ENCODE measurements at regions not wholly inside any gene's neighbourhood (a gene's known extent, or its start where the extent isn't known, plus 50 kb on each side); places are given as distances from the start of the nearest gene placed in this dataset.

DNA sequence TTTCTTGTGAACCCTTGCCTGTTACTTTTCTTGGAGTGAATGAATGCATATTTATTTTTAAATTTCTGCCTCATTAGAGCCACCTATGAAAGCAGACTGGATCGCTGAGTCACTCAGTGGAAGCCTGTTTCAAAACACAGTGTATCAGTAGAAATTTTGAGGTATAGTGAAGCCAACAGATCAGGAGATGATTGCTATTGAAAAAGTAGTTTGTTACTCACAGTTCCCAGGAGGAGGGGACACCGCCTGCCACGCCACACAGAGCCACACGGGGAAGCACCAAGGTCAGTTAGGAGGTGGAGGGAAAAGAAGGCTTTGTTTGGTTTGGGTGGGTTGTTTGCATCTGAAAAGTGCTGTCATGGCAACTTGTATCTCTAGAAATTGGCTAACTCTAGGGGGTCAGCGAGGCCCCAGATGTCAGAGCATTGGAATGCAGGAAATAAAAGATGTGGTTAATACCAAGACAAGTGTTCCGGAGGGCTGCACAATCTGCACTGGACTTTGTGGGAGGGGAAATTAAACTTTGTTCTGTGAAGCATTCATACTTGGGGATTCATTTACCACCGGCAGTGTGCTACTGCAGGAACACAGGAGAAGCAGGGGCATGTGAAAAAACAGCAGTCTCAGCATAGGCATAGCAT lies 106.4 kb upstream of the SDK1 start:
- Mint-ChIP-seq H3K27ac (peak overlapping the region; percentile 39), H3K4me1 (peaks cover 3% of the 10 kb centered on the region), H3K4me3 (no peak overlapping the region), H3K36me3 (ENCODE audit: low read depth) (peaks cover 5% of the 10 kb centered on the region), H3K27me3 (peaks cover 29% of the 10 kb centered on the region)
- ATAC-seq (no peak), DNase-seq (no peak)
- no peaks in the 10 kb centered on the region for H3K9me3 ChIP-seq (ENCODE audit: control insufficient read depth, low read length, poor library complexity, severe bottlenecking)

DNA sequence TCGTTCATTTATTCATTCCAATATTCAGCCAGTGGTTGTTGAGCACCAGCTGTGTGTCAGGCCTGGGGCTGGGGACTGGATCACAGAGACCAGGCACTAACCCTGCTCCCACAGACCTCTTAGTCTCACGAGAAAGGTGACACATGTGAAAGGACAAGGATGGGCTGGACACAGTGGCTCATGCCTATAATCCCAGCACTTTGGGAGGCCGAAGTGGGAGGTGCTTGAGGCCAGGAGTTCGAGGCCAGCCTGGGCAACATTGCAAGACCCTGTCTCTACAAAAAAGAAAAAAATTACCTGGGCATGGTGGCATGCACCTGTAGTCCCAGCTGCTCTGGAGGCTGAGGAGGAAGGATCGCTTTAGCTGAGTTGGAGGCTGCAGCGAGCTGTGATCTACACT lies 105.9 kb upstream of the SDK1 start:
- Mint-ChIP-seq H3K27me3 (peaks cover 29% of the 10 kb centered on the region), H3K4me3 (no peak overlapping the region), H3K36me3 (ENCODE audit: low read depth) (peaks cover 5% of the 10 kb centered on the region), H3K4me1 (peaks cover 3% of the 10 kb centered on the region), H3K27ac (peak overlapping the region; percentile 39)
- DNase-seq (no peak), ATAC-seq (no peak)
- H3K9me3 ChIP-seq (ENCODE audit: control insufficient read depth, low read length, poor library complexity, severe bottlenecking), result no peaks in the 10 kb centered on the region

- Mint-ChIP-seq H3K36me3 (ENCODE audit: low read depth) (peaks cover 5% of the 10 kb centered on the region), H3K27me3 (peaks cover 36% of the 10 kb centered on the region), H3K4me3 (no peak overlapping the region), H3K27ac (no peak overlapping the region), H3K4me1 (peaks cover 4% of the 10 kb centered on the region)
- ATAC-seq, result no peak
- H3K9me3 ChIP-seq (ENCODE audit: control insufficient read depth, low read length, poor library complexity, severe bottlenecking), result no peaks in the 10 kb centered on the region
- no peak for DNase-seq
Measured at GRCh38 chr7:3196629-3197400, 104.2 kb upstream of the SDK1 start.

- no peak for ATAC-seq
- peaks cover 5% of the 10 kb centered on the region for H3K36me3 Mint-ChIP-seq (ENCODE audit: low read depth)
- no peak overlapping the region for H3K27ac Mint-ChIP-seq
- DNase-seq, result no peak
- H3K4me1 Mint-ChIP-seq, result peaks cover 4% of the 10 kb centered on the region
- H3K27me3 Mint-ChIP-seq, result peaks cover 36% of the 10 kb centered on the region
- no peak overlapping the region for H3K4me3 Mint-ChIP-seq
- no peaks in the 10 kb centered on the region for H3K9me3 ChIP-seq (ENCODE audit: control insufficient read depth, low read length, poor library complexity, severe bottlenecking)
Measured at GRCh38 chr7:3197567-3198213, 103.4 kb upstream of the SDK1 start.

DNA sequence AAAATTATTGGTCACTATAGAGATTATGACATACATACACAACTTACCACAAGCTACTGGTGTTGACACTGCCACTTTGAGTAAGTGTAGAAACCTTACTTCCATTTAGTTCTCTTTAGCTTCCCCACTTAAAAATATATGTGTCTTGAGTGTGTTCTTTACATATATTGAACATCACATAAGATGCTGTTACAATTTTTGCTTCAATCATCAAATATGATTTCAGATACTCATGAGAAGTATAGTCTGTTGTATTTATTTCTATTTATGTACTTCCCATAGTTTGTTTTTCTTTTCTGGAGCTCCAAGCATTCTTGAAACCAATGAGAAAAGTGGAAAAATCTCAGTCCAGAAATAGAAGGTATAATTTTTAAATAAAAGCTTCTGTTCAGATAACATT lies 102.7 kb upstream of the SDK1 start:
- peaks cover 36% of the 10 kb centered on the region for H3K27me3 Mint-ChIP-seq
- no peaks in the 10 kb centered on the region for H3K9me3 ChIP-seq (ENCODE audit: control insufficient read depth, low read length, poor library complexity, severe bottlenecking)
- H3K36me3 Mint-ChIP-seq (ENCODE audit: low read depth), result peaks cover 5% of the 10 kb centered on the region
- no peak overlapping the region for H3K27ac Mint-ChIP-seq
- peaks cover 4% of the 10 kb centered on the region for H3K4me1 Mint-ChIP-seq
- ATAC-seq (no peak), DNase-seq (no peak)
- H3K4me3 Mint-ChIP-seq, result no peak overlapping the region

DNA sequence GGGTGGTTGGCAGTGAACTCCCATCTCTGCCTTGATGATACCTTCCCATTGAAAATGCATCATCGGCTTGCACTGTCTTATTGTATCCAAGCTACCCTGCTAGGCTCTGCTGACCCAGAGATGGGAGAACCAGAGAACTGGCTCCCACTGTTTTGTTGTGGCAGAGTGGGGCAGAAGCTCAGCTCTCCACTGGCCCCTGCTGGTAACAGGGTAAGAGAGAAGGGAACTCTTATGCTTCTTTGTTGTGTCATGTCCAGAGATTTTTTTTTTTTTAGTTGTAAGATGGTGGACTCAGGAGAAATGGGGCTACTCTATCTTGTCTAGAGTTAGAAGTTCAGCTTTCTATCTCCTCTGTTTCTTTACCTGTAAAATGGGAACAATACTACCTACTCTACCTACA lies 100.5 kb upstream of the SDK1 start:
- Mint-ChIP-seq H3K27me3 (peaks cover 40% of the 10 kb centered on the region), H3K4me3 (no peak overlapping the region), H3K4me1 (peaks cover 6% of the 10 kb centered on the region), H3K27ac (no peak overlapping the region), H3K36me3 (ENCODE audit: low read depth) (peaks cover 3% of the 10 kb centered on the region)
- H3K9me3 ChIP-seq (ENCODE audit: control insufficient read depth, low read length, poor library complexity, severe bottlenecking), result no peaks in the 10 kb centered on the region
- DNase-seq (no peak), ATAC-seq (no peak)

- Mint-ChIP-seq H3K4me3 (no peak overlapping the region), H3K27me3 (peaks cover 33% of the 10 kb centered on the region), H3K36me3 (ENCODE audit: low read depth) (peaks cover 3% of the 10 kb centered on the region), H3K27ac (no peak overlapping the region), H3K4me1 (peaks cover 5% of the 10 kb centered on the region)
- ATAC-seq (no peak), DNase-seq (no peak)
- no peaks in the 10 kb centered on the region for H3K9me3 ChIP-seq (ENCODE audit: control insufficient read depth, low read length, poor library complexity, severe bottlenecking)
Measured at GRCh38 chr7:3201306-3201705, 99.7 kb upstream of the SDK1 start.

GRCh38 chr7:3201937-3202710 lies 98.9 kb upstream of the SDK1 start:
- no peak overlapping the region for H3K4me3 Mint-ChIP-seq
- peak overlapping the region; percentile 21 for H3K27ac Mint-ChIP-seq
- H3K9me3 ChIP-seq (ENCODE audit: control insufficient read depth, low read length, poor library complexity, severe bottlenecking), result no peaks in the 10 kb centered on the region
- ATAC-seq (no peak), DNase-seq (no peak)
- H3K27me3 Mint-ChIP-seq, result peaks cover 26% of the 10 kb centered on the region
- peaks cover 2% of the 10 kb centered on the region for H3K36me3 Mint-ChIP-seq (ENCODE audit: low read depth)
- peaks cover 5% of the 10 kb centered on the region for H3K4me1 Mint-ChIP-seq

- H3K4me3 Mint-ChIP-seq, result no peak overlapping the region
- peaks cover 5% of the 10 kb centered on the region for H3K4me1 Mint-ChIP-seq
- H3K27me3 Mint-ChIP-seq, result peaks cover 27% of the 10 kb centered on the region
- H3K27ac Mint-ChIP-seq, result no peak overlapping the region
- no peaks in the 10 kb centered on the region for H3K9me3 ChIP-seq (ENCODE audit: control insufficient read depth, low read length, poor library complexity, severe bottlenecking)
- no peak for ATAC-seq
- no peaks in the 10 kb centered on the region for H3K36me3 Mint-ChIP-seq (ENCODE audit: low read depth)
- DNase-seq, result no peak
Measured at GRCh38 chr7:3204526-3204925, 96.5 kb upstream of the SDK1 start.

DNA sequence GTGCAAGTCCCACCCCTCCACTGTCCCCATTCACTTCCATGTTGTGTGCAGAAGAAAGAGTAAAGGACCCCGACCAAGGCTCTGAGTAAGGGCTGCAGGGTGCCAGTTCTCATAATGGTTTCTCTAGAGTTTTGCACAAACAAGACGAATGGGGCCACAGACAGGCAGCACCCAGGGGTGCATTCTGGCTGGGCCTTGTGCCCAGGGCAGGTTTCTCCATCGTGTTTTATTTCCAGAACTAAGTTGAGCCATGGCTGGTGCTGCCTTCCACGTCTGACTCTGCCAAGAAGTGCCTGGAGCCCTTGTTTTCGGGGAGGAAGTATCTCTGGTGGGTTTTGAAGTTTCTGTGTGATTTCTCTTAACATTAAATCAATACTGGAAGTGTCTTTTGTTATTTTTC lies 95.0 kb upstream of the SDK1 start:
- H3K9me3 ChIP-seq (ENCODE audit: control insufficient read depth, low read length, poor library complexity, severe bottlenecking), result no peaks in the 10 kb centered on the region
- H3K4me1 Mint-ChIP-seq, result peaks cover 5% of the 10 kb centered on the region
- H3K36me3 Mint-ChIP-seq (ENCODE audit: low read depth), result no peaks in the 10 kb centered on the region
- H3K27ac Mint-ChIP-seq, result no peak overlapping the region
- no peak for ATAC-seq
- DNase-seq, result no peak
- no peak overlapping the region for H3K4me3 Mint-ChIP-seq
- peaks cover 24% of the 10 kb centered on the region for H3K27me3 Mint-ChIP-seq

DNA sequence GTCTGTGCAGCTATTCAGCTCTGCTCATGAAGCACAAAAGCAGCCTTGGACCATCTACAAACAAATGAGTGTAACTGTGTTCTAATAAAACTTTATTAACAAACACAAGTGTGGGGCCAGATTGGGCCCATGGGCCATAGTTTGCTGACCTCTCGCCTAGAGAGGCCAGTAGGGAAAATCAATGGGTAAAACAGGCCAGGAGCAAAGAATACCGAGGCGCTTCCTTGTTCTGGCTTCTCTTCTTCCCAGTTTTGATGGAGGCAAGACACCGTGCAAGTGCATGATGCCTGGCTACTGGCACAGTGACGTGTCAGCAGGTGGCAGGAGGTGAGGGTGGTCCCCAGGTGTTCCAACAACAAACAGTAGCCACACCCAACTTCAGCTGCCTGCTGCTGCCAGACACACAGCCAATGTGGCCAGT lies 94.3 kb upstream of the SDK1 start:
- peaks cover 3% of the 10 kb centered on the region for H3K4me1 Mint-ChIP-seq
- no peak overlapping the region for H3K27ac Mint-ChIP-seq
- H3K9me3 ChIP-seq (ENCODE audit: control insufficient read depth, low read length, poor library complexity, severe bottlenecking), result no peaks in the 10 kb centered on the region
- DNase-seq, result no peak
- no peak overlapping the region for H3K4me3 Mint-ChIP-seq
- peaks cover 20% of the 10 kb centered on the region for H3K27me3 Mint-ChIP-seq
- no peak for ATAC-seq
- H3K36me3 Mint-ChIP-seq (ENCODE audit: low read depth), result no peaks in the 10 kb centered on the region

DNA sequence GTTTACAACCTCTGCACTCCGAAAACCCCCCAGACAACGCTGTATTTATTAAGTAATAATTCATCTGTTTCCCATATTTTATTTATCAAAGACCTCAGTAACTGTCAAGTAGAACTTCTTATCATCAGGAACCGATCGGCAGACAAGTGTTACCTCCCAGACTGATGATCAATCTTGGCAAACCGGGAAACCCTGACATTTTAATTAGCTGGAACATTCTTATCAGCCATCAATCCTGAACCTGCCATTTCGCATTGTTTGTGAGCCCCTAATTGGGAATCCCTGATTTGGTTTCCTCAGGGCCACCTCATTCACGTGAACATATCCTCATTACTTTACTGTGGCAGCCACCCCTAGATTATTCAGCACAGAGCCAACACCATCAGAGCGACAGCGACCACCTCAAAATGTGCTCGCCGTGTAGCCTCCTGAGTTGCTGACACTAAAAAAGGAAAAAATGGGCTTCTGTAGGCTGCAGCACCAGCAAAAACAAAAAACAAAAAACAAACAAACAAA lies 93.6 kb upstream of the SDK1 start:
- no peak for DNase-seq
- H3K4me1 Mint-ChIP-seq, result peaks cover 3% of the 10 kb centered on the region
- no peak overlapping the region for H3K4me3 Mint-ChIP-seq
- H3K27me3 Mint-ChIP-seq, result peaks cover 20% of the 10 kb centered on the region
- ATAC-seq, result no peak
- H3K9me3 ChIP-seq (ENCODE audit: control insufficient read depth, low read length, poor library complexity, severe bottlenecking), result no peaks in the 10 kb centered on the region
- no peaks in the 10 kb centered on the region for H3K36me3 Mint-ChIP-seq (ENCODE audit: low read depth)
- no peak overlapping the region for H3K27ac Mint-ChIP-seq

DNA sequence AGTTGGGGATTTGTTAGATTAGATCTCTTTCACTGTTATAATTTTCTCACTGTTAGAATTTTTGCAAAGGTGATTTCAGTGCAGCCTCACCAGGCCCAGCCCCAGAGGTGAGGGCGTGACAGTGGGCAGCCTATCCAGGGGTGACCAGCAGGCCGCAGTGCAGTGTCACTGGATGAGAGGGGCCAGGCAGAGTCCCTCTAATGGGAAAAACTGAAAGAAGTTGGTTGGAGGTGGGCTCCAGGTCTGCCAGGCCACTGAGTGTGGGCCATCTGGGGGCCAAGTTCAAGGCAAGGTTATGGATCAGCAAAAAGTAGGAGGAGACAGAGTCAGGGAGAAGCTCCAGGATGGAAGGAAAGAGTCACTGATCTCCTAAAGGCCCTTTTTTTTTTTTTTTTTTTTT lies 90.5 kb upstream of the SDK1 start:
- Mint-ChIP-seq H3K4me1 (peaks cover 2% of the 10 kb centered on the region), H3K4me3 (no peak overlapping the region), H3K27me3 (peaks cover 13% of the 10 kb centered on the region), H3K36me3 (ENCODE audit: low read depth) (no peaks in the 10 kb centered on the region), H3K27ac (peak overlapping the region; percentile 57)
- ATAC-seq (no peak), DNase-seq (no peak)
- H3K9me3 ChIP-seq (ENCODE audit: control insufficient read depth, low read length, poor library complexity, severe bottlenecking), result no peaks in the 10 kb centered on the region

Measured in T-helper 17 cell (primary cell).